ENCODE measurements at regions not wholly inside any gene's neighbourhood (a gene's known extent, or its start where the extent isn't known, plus 50 kb on each side); places are given as distances from the start of the nearest gene placed in this dataset.
"Not testable (repeated sequence)": the region's sequence is repeated elsewhere in the genome, so short reads cannot be mapped to it uniquely, and the experiment has no call there.

GRCh38 chr1:168420177-168420576 is 123.6 kb downstream of the XCL2 start:
- no peak for DNase-seq (ENCODE audit: low spot score)

GRCh38 chr1:168419736-168420135 is 124.1 kb downstream of the XCL2 start:
- no peak for DNase-seq (ENCODE audit: low spot score)

GRCh38 chr1:168416220-168416619 is 127.6 kb downstream of the XCL2 start:
- no peak for DNase-seq (ENCODE audit: low spot score)

- DNase-seq (ENCODE audit: low spot score) = no peak
These were observed 128.9 kb downstream of the XCL2 start for GRCh38 chr1:168414914-168415313.

GRCh38 chr1:168410464-168410863 is 129.8 kb downstream of the TBX19 start:
- no peak for DNase-seq (ENCODE audit: low spot score)

GRCh38 chr1:168408884-168409283 is 128.2 kb downstream of the TBX19 start:
- no peak for DNase-seq (ENCODE audit: low spot score)

- no peak for DNase-seq (ENCODE audit: low spot score)
These were observed 127.8 kb downstream of the TBX19 start for GRCh38 chr1:168408539-168408865.

- DNase-seq (ENCODE audit: low spot score) = no peak
These were observed 127.3 kb downstream of the TBX19 start for GRCh38 chr1:168407832-168408538.

- DNase-seq (ENCODE audit: low spot score) = no peak
These were observed 125.4 kb downstream of the TBX19 start for GRCh38 chr1:168405906-168406549.

- no peak for DNase-seq (ENCODE audit: low spot score)
These were observed 122.5 kb downstream of the TBX19 start for GRCh38 chr1:168403140-168403539.

GRCh38 chr1:168402466-168402865 is 121.8 kb downstream of the TBX19 start:
- not testable (repeated sequence) for DNase-seq (ENCODE audit: low spot score)

GRCh38 chr1:168401341-168401740 is 120.7 kb downstream of the TBX19 start:
- no peak for DNase-seq (ENCODE audit: low spot score)

- DNase-seq (ENCODE audit: low spot score) = no peak
These were observed 119.5 kb downstream of the TBX19 start for GRCh38 chr1:168400139-168400538.

- DNase-seq (ENCODE audit: low spot score) = no peak
These were observed 117.1 kb downstream of the TBX19 start for GRCh38 chr1:168397806-168398205.

GRCh38 chr1:168396940-168397684 is 116.4 kb downstream of the TBX19 start:
- no peak for DNase-seq (ENCODE audit: low spot score)

- DNase-seq (ENCODE audit: low spot score) = no peak
These were observed 115.8 kb downstream of the TBX19 start for GRCh38 chr1:168396508-168396907.

GRCh38 chr1:168394858-168395257 is 114.2 kb downstream of the TBX19 start:
- DNase-seq (ENCODE audit: low spot score) = no peak

- DNase-seq (ENCODE audit: low spot score) = no peak
These were observed 112.4 kb downstream of the TBX19 start for GRCh38 chr1:168392958-168393549.

GRCh38 chr1:168391851-168392681 is 111.4 kb downstream of the TBX19 start:
- DNase-seq (ENCODE audit: low spot score) = no peak

GRCh38 chr1:168390271-168390670 is 109.6 kb downstream of the TBX19 start:
- DNase-seq (ENCODE audit: low spot score) = no peak

GRCh38 chr1:168387781-168388760 is 107.4 kb downstream of the TBX19 start:
- peak; percentile 44 for DNase-seq (ENCODE audit: low spot score)
